Sigmoid colon (tissue), 6 donors: ENCODE measurements at regions not wholly inside any gene's neighbourhood (a gene's known extent, or its start where the extent isn't known, plus 50 kb on each side); places are given as distances from the start of the nearest gene placed in this dataset.

Source experiments
- DNase-seq: peaks from one replicate; pipeline ENCODE4 v3.0.0-alpha.2; 2019
- H3K27ac ChIP-seq, 4 donors: fragments of 200-600 bp; sonication (generic); one replicate each; pipeline ENCODE4 v1.5.1; 2016 to 2019; ENCODE audit warnings: mild to moderate bottlenecking in 1 of 4
- H3K27me3 ChIP-seq, 3 donors: fragments of 200-600 bp; sonication (generic); one replicate each; pipeline ENCODE4 v1.5.1; 2019; ENCODE audit warnings: mild to moderate bottlenecking in 1 of 3
- H3K36me3 ChIP-seq, 4 donors: fragments of 200-600 bp; sonication (generic); one replicate each; pipeline ENCODE4 v1.5.1; 2016 to 2019
- H3K4me1 ChIP-seq, 4 donors: fragments of 200-600 bp; sonication (generic); one replicate each; pipeline ENCODE4 v1.5.1; 2017 to 2019
- H3K4me3 ChIP-seq, 4 donors: fragments of 200-600 bp; sonication (generic); one replicate each; pipeline ENCODE4 v1.5.1; 2017 to 2019; ENCODE audit warnings: mild to moderate bottlenecking in 2 of 4, moderate library complexity in 1 of 4
- H3K9me3 ChIP-seq, 4 donors: fragments of 200-600 bp in 3 of 4; sonication (generic) in 3 of 4; one replicate each; pipeline versions ENCODE4 v1.5.1 to v1.6.1; 2013 to 2019
- EP300 ChIP-seq, 4 donors: sonication (generic); formaldehyde crosslinking; IDR thresholded peaks; one replicate each; pipeline ENCODE4 v1.6.1; 2017; ENCODE audit warnings: antibody characterized with exemption in 4 of 4
- POLR2A ChIP-seq, 2 donors: fragments of 450-650 bp; IDR thresholded peaks; one replicate each; pipeline ENCODE4 v1.6.1; 2016; ENCODE audit warnings: antibody characterized with exemption in 2 of 2, mild to moderate bottlenecking in 2 of 2, moderate library complexity in 2 of 2
- POLR2AphosphoS5 ChIP-seq, 4 donors: sonication (generic); formaldehyde crosslinking; IDR thresholded peaks; one replicate each; pipeline ENCODE4 v1.6.1; 2017; ENCODE audit warnings: antibody characterized with exemption in 4 of 4
- WGBS, 2 donors: extraction: QIAGEN DNeasy Blood & Tissue Kit; methylation state at CpG; one replicate each; pipeline ENCODE4 v1.1.7; 2013; 5-methylcytosine and 5-hydroxymethylcytosine counted together
- intact Hi-C: fragments of 100-400 bp; cut with DNase I; formaldehyde crosslinking; loops from one replicate; pipeline ENCODE4 v1.15.1; 2023
- TF ChIP-seq, protein P1 (sequence below), 4 experiments: fragments of 450-650 bp in 3 of 4; fragments of 200-600 bp in 1 of 4; IDR thresholded peaks; one replicate each; pipeline ENCODE4 v1.5.1; 2016 to 2019; ENCODE audit warnings: antibody characterized with exemption in 4 of 4, mild to moderate bottlenecking in 3 of 4, moderate library complexity in 2 of 4
- donor health status: healthy with polysubstance abuse.
- donor health status: healthy.

- Histone ChIP-seq H3K36me3 (no peaks in the 10 kb centered on the region), H3K4me1 (peaks cover 0 to 6% (median 0%) of the 10 kb centered on the region in 4 donors), H3K9me3 (no peaks in the 10 kb centered on the region), H3K27ac (no peak overlapping the region), H3K4me3 (no peak overlapping the region), H3K27me3 (no peaks in the 10 kb centered on the region)
- no peak for TF ChIP-seq POLR2AphosphoS5 (IDR thresholded peaks at IDR 0.05)
- TF ChIP-seq POLR2A (IDR thresholded peaks at IDR 0.05) = no peak
- TF ChIP-seq, protein P1, sequence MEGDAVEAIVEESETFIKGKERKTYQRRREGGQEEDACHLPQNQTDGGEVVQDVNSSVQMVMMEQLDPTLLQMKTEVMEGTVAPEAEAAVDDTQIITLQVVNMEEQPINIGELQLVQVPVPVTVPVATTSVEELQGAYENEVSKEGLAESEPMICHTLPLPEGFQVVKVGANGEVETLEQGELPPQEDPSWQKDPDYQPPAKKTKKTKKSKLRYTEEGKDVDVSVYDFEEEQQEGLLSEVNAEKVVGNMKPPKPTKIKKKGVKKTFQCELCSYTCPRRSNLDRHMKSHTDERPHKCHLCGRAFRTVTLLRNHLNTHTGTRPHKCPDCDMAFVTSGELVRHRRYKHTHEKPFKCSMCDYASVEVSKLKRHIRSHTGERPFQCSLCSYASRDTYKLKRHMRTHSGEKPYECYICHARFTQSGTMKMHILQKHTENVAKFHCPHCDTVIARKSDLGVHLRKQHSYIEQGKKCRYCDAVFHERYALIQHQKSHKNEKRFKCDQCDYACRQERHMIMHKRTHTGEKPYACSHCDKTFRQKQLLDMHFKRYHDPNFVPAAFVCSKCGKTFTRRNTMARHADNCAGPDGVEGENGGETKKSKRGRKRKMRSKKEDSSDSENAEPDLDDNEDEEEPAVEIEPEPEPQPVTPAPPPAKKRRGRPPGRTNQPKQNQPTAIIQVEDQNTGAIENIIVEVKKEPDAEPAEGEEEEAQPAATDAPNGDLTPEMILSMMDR (IDR thresholded peaks at IDR 0.05) = no peak
- no peak for TF ChIP-seq EP300 (IDR thresholded peaks at IDR 0.05)
- 29 to 56% methylated on average over 2 of the region's 2 CpGs for WGBS, 2 donors
- intact Hi-C loops = no loop called here
- no peak for DNase-seq
These were observed 149.2 kb downstream of the CRPPA start for GRCh38 chr7:16271990-16272665.

GRCh38 chr7:16271355-16271915, 149.9 kb downstream of the CRPPA start:
- intact Hi-C loops = no loop called here
- no peak for DNase-seq
- no peaks in the 10 kb centered on the region for H3K36me3 ChIP-seq
- H3K27ac ChIP-seq = no peak overlapping the region
- no peak overlapping the region for H3K4me3 ChIP-seq
- no peak for TF ChIP-seq POLR2A (IDR thresholded peaks at IDR 0.05)
- TF ChIP-seq EP300 (IDR thresholded peaks at IDR 0.05) = no peak
- TF ChIP-seq, protein P1 (IDR thresholded peaks at IDR 0.05) = no peak
- no peak for TF ChIP-seq POLR2AphosphoS5 (IDR thresholded peaks at IDR 0.05)
- H3K9me3 ChIP-seq = no peaks in the 10 kb centered on the region
- H3K4me1 ChIP-seq = peaks cover 0 to 6% (median 0%) of the 10 kb centered on the region in 4 donors
- H3K27me3 ChIP-seq = no peaks in the 10 kb centered on the region
- WGBS, 2 donors = 78 to 93% methylated on average over 1 of the region's 1 CpG

- DNase-seq = no peak
- no peak overlapping the region for H3K4me3 ChIP-seq
- H3K27ac ChIP-seq = no peak overlapping the region
- intact Hi-C loops = no loop called here
- peaks cover 0 to 6% (median 0%) of the 10 kb centered on the region in 4 donors for H3K4me1 ChIP-seq
- no peaks in the 10 kb centered on the region for H3K36me3 ChIP-seq
- H3K9me3 ChIP-seq = no peaks in the 10 kb centered on the region
- no peak for TF ChIP-seq EP300 (IDR thresholded peaks at IDR 0.05)
- TF ChIP-seq, protein P1 (IDR thresholded peaks at IDR 0.05) = no peak
- TF ChIP-seq POLR2AphosphoS5 (IDR thresholded peaks at IDR 0.05) = no peak
- no peak for TF ChIP-seq POLR2A (IDR thresholded peaks at IDR 0.05)
- H3K27me3 ChIP-seq = no peaks in the 10 kb centered on the region
- whole genome bisulfite sequencing, 2 donors = 66 to 68% methylated on average over 4 of the region's 4 CpGs
These were observed 150.5 kb downstream of the CRPPA start for GRCh38 chr7:16270844-16271243.

GRCh38 chr7:16268821-16269768, 152.2 kb downstream of the CRPPA start:
- WGBS, 2 donors = 73 to 85% methylated on average over 12 of the region's 12 CpGs
- Histone ChIP-seq H3K27me3 (no peaks in the 10 kb centered on the region), H3K4me1 (peaks cover 0 to 6% (median 0%) of the 10 kb centered on the region in 4 donors), H3K9me3 (no peaks in the 10 kb centered on the region), H3K27ac (no peak overlapping the region), H3K4me3 (no peak overlapping the region), H3K36me3 (no peaks in the 10 kb centered on the region)
- intact Hi-C loops = no loop called here
- TF ChIP-seq, protein P1 (IDR thresholded peaks at IDR 0.05) = no peak
- TF ChIP-seq EP300 (IDR thresholded peaks at IDR 0.05) (no peak), POLR2A (IDR thresholded peaks at IDR 0.05) (no peak), POLR2AphosphoS5 (IDR thresholded peaks at IDR 0.05) (no peak)
- no peak for DNase-seq
